ENCODE measurements at regions not wholly inside any gene's neighbourhood (a gene's known extent, or its start where the extent isn't known, plus 50 kb on each side); places are given as distances from the start of the nearest gene placed in this dataset. TPM values are rescaled to one million over a fixed set of nuclear protein-coding genes. Genes with fewer than 3 reads are reported as not detected.

Small RNAs in the stretch of these regions (small RNA-seq; reads per million reads assigned to genes)
- gene RNA5SP478 (ENCODE audit: low read depth), result not detected
